SIG-M5 treated with dmso at 0.1 percent for 504 hours (cell line): ENCODE measurements at regions not wholly inside any gene's neighbourhood (a gene's known extent, or its start where the extent isn't known, plus 50 kb on each side); places are given as distances from the start of the nearest gene placed in this dataset.
"Not testable (repeated sequence)": the region's sequence is repeated elsewhere in the genome, so short reads cannot be mapped to it uniquely, and the experiment has no call there.

ENCODE experiments used
- DNase-seq: peaks from one replicate; lab custom pipeline; 2025; ENCODE audit not compliant: unreplicated experiment; lab: John Stamatoyannopoulos, UW

DNA sequence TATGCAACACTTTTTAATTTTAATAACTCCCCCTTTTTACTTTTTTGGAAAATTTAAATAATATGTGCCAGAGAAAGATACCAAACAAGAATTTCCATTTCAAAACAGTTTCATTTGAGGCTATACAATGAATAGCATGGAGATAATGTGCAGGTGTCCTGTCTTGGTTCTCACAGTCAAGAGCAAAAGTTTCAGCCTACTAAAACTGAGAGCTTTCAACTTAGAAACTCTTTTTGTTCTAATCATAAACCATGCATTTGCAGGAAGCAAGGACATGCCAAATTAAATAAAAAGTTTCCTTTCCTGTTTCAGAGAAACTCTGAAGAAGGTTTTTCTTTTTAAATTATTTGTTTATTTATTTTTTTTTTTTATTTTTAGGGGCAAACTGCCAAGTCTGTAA is 1165.6 kb upstream of the SEMA6A start:
- DNase-seq, result no peak

DNA sequence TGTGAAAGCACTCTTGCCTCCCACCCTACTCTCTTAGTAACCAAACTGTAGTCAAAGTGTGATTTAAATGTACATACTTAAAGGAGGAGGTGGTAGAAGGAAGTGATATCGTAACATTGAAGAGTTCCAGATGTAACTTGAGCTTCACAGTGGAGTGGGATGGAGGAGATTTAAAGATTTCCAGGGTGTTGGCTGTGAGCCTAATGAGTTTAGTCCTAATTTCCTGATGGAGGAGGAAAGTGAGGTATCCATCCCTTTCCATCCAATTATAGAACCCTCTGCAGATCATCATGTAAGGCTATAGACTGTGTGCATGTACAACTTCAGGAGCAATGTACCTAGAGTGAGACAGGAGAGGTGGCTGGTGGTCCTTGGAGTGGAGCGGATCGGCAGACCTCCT is 1163.9 kb upstream of the SEMA6A start:
- DNase-seq, result no peak

DNA sequence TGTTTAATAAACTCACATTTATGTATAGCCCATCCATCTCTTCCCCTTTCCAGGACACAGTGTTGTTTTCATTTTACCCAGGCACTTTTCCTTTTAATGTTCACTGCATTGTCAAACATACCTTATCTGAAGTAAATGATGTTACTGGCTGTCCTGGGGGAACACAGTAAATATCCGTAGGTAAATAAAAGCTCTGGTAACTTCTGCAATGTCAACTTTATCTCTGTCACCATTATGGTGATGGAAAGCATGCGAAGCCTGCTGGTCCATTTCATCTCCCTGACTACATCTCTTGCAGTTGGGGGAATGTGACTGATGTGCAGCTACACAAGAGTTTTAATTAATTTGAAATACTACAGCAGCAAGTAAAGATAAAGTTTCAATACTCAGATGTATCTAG is 1162.1 kb upstream of the SEMA6A start:
- DNase-seq, result no peak

DNA sequence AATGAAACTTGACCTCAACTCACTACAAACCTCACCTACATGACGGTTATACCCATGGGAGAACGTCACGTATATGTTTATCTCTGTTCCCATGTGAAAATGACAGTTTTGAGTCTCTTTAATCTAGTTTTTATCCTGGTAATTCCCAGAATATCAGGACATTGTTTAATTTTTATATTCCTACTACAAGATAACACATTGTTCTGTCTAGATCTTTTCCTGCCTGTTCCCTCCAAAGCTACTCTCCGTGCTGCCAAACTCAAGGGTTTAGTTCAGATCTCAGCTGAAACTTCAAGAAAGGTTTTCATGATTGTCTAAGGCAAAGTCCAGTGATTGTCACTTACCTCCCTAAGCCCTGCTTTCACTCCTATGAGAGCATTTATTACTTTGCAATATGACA is 1159.4 kb upstream of the SEMA6A start:
- DNase-seq, result no peak

DNA sequence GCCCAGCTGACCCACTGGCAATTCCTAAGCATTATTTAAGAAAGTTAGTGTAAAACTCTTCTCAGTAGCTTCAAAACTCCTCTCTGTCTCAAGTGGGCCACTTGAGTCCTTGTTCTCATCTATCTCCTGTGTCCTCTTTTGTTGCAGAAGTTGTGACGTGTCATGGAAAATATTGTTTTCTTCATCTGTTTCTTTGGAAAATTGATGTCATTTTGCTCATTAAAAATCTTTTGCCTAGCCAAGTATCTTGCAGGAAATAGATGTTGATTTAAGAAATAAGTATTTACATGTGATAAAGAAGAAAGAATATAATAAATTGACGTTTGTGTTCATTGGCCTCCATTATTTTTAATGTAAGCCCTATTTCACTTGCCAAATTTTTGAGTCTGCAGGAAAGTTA is 1158.4 kb upstream of the SEMA6A start:
- no peak for DNase-seq

DNA sequence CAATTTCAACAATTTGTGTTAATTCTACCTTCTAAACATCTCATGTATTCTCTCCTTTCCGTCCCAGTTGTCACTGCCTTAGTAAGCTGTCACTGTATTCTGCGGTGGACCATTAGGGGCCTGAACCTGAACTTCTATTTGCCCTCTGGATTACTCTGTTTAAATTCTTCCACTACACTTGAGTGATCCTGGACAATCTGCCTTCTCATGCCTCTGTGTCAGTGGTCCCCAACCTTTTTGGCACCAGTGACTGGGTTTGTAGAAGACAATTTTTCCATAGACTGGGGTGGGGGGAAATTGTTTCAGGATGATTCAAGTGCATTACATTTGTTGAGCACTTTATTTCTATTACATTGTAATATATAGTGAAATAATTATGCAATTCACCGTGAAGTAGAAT is 1157.6 kb upstream of the SEMA6A start:
- no peak for DNase-seq

DNA sequence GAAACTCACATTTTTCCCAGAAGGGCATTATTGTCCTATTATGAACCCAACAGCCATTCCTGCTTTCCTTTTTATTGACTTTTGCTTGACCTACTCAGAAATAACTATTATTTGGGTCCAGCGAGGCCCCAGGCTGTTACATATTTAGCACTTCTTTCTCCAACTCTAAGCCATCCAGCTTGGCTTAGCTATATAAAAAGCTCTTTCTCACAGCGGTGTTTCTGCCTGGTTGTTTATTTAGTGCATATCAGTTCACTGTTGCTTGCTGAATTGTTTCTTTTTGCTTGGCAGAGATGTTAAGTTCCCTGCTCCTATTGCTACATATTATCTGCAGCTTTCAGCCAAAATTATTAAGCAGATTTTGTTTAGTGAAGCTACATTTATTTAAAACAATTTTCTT is 1156.8 kb upstream of the SEMA6A start:
- no peak for DNase-seq

DNA sequence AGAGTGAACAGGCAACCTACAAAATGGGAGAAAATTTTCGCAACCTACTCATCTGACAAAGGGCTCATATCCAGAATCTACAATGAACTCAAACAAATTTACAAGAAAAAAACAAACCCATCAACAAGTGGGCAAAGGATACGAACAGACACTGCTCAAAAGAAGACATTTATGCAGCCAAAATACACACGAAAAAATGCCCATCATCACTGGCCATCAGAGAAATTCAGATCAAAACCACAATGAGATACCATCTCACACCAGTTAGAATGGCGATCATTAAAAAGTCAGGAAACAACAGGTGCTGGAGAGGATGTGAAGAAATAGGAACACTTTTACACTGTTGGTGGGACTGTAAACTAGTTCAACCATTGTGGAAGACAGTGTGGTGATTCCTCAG is 1146.2 kb upstream of the SEMA6A start:
- not testable (repeated sequence) for DNase-seq

DNA sequence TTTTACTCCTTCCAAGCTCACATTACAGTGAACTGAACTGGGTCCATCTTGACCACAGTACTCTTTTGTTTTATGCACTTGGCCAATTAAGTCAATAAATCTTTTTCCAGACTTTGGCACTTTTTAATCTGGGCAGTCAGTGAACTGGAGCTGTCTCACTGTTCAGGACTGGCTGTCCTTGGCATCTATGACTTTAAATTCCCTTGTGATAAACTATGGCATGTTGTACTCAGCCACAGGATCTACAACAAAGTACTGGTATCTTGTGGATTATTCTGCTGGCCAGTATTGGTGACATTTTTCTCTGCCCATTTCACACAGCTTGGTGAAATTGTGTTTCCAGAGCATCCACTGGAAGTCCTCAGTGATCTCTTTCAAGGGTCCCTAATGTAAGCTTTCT is 1144.8 kb upstream of the SEMA6A start:
- DNase-seq, result no peak

DNA sequence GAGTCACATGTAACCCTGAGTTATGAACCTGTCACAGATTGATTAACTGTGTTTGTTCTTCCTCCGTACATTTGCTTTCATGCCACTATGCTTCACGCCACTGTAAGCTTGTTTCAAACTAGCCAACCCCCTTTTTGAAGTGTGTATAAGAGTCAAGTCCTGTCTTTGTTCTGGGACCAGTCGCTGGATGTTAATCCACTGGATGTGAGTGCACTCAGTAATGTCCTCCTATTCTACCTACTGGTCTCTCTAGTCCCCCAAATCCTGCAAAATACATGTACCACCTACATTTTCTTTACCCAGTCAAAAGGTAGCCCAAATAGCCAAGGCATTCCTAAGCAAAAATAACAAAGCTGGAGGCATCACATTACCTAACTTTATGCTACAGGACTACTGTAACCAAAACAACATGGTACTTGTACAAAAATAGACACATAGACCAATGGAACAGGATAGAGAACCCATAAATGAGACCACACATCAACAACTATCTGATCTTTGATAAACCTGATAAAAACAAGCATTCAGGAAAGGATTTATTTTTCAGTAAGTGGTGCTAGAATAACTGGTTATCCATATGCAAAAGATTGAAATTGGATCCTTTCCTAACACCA is 1139.1 kb upstream of the SEMA6A start:
- DNase-seq, result no peak

DNA sequence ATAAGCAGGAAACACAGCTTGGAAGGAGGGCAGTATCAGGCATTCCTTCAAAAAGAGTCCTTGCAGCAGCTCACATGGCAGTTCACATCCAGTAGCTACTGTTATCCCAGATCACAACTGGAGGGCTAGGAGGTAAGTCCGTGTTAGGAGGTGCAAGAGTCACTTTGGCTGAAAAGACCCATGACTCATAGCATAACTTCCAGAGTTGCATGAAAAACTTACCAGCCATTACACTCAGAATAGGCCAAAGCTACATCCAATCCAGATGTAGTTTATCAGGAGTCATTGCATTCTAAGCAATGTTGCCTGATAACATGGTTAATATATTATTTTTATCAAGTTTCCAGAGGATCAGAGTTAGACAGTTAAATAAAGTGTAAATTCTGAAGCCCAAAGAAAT is 1126.4 kb upstream of the SEMA6A start:
- DNase-seq, result no peak

DNA sequence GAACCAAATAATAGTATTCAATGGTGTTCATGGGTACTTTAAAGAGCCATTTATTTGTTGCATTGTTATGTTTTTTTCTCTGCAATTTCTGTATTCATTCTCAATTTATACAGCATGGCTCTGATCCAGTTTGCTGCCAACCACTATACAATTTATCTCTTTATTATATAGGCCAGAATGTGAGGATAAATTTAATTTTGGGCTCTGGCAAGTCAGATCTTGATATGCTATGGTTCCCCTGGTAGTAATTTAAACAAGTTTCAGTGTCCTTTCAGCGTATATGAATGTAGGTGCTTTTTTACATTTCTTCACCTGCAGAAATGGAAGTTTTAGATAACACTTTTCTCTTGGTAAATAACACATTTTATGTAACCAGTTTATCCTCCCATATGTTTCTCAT is 1118.0 kb upstream of the SEMA6A start:
- no peak for DNase-seq

DNA sequence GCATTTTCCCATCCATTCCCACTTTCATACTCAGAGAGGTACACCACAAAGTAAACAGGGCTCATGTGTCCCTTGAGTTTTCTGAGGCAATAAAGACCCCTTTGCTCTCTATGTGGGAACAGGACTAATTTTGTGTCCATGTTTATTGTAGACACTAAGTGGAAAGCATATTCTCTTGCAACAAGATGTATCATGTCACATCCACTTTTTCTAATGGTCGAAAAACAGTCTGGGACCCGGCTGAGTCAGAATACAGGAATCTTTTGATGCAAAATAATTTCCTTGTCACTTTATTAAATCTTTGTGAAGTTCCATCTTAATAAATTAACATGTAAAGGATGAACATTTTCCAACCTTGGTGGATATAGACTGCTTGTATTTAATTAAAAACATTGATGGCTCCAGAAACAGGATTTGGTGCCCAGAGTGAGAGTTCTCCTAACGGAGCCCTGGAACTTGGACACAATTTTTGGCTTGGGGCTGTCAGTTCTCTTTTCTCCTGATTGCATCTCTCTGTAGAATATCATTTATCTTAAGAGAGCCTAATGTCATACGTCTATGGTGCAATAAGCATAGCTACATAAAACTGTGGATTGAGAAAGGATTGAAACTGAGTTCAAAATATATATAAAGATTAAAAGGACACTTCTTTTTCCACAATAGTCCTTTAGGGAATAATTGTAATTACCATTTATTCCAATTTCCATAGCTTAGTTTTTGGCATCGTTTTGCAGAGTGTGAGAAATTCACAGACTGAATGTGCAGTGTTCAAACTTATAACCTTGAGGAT is 1116.7 kb upstream of the SEMA6A start:
- no peak for DNase-seq

DNA sequence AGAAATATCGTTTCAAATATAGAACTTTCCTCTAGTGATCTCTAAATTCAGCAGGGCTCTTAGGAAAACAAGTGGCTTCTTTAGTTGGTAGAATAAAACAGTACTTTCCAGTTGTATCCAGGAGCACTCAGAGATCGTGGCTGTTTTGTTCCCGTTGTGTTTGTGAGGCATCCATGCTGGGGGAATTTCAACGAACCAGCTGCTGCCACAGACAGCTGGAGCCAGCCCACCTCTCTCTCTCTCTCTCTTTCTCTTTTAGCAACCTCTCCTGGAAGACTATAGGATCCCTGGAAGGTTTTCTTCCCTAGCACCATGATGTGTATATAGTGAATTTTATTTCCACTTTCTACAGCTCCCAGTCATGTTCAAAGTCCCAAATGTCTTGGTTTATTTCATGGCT is 1116.0 kb upstream of the SEMA6A start:
- DNase-seq, result no peak

DNA sequence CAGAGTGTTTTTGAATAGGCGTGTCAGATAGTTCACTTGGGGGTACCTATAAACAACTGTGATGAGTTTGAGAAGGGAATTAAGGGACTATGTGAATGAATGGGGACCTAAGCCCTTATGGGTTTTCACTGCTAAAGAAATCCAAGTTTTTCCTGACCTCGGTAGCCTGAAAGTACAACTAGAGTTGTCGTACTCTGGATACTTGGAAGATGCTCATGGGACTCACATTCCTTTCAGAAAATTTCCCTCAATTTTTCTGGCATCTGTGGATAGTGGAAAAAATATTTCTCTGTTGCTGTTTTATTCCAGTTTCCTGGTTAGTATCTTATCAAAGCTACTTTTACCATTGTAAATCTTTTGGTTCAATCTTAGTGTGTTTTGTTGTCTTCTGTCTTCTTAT is 1112.3 kb upstream of the SEMA6A start:
- DNase-seq, result no peak

DNA sequence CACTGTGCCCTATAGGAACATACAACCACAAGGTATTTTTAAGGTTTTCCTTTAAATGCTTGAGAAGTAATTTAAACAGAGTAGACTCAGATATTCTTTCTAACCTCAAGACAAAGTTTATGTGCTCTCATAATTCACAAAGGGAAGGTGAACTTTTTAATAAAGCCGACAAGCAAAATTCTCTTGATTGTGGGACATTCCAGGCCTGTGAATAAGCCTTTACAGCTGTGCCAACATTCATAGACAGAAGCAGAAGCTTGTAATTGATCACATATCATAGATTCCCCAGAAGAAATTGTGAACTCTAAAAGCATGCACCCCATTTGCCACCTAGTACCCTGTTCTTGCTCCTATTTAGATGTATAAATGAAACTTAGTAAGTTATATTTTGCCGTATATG is 1107.8 kb upstream of the SEMA6A start:
- no peak for DNase-seq

DNA sequence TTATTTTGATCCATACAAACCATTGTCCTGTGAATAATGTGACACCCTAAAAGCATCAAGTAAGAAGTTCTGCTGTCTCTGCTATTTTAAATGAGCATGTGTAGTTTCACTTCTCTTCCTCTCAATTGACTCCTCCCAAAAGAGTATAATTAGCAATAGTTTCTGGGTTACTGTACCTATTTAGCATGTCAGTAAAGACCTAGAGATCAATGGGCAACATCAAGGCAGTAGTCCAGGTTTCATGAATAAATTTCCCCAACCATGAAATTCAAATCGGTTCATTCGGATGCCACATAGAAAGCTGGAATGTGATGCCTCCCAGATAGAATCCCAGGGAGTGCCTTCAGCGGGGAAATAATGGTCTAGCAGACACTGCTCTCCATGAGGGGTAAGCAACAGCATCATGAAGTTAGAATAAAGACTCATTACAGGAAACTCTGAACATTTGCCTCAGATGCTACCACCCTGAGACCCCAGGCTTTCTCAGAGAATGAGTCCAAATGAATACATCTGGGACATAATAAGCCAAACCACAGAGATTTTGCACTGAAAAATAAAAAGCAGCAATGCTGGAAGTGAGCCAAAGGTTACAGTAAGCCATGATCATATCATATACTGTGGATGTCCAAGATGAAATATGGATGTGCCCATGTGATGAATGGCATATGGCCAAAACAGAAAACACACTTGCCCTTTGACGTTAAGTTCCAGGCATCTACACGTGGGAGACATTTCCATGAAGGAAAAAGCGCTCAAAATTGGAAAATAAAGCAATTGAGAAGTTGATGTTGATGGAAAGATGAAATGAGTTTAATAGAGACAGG is 1107.0 kb upstream of the SEMA6A start:
- DNase-seq, result no peak

DNA sequence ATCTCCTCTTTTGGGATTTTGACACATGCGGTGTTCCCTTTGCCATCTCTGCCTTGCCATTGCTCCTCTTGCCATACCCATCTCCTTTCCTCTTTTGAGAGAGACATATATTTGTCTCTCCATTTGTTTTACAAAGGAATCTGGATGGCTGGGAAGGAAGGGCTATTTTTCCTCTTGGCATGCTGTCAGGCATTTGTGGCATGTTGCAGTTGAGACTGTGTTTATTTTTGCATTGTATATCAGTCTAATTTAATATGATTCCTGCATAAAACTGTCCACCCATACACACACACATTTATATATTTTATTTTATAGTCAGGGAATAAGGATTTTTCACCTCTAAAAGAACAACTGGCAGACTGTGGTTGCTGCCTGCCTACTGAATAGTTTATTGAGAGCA is 1105.8 kb upstream of the SEMA6A start:
- no peak for DNase-seq

DNA sequence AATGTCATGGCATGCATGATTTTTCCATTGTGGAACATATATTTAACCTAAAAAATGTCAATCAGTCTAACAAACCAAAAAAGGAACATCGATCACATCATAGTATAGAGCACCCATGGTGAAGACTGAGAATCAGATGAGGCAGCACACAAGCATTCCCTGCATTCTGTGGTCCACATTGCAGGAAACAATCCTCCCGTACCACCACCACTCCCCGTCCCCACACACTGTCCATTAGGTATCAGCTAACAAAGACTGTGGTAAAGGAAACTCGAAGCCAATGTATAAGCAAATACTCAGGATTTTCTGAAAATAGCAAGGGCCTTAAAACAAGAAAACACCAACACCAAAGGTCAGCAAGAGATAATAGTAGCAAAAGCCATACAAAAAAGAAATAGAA is 1104.4 kb upstream of the SEMA6A start:
- no peak for DNase-seq

DNA sequence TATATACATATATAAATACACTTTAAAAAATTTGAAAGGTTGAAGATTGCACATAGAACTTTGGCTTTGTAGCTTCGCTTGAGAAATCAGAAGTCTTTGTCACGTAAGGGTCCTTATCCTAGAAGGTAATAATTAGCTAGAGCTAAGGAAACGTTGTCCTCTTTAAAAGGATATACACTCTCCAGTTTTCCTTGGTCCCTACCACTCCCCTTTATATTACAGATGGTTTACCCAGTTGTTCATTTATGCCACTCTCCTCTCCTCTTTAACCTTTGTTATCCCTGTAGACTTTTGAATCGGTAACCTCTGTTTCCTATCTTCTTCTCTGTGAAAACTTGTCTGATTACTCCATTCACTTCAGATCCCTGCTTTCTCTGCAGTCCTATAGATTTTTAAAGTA is 1101.0 kb upstream of the SEMA6A start:
- DNase-seq, result no peak

DNA sequence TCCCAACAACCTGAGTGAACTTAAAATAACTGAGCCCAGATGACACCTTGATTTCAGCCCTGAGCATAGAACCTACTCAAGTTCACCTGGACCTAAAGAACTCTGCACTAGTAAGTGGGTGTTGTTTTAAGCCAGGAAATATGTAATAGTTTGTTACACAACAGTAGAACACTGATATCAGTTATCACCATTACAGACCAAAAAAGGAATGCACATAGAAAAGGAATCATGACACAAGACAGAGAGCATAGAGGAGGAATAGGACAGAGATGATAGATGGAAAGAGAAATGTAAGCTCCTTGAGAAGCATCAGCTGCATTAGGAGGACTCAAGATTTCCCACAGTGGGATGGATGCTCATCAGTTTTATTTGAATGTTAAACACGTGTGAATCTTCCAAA is 1096.9 kb upstream of the SEMA6A start:
- no peak for DNase-seq

DNA sequence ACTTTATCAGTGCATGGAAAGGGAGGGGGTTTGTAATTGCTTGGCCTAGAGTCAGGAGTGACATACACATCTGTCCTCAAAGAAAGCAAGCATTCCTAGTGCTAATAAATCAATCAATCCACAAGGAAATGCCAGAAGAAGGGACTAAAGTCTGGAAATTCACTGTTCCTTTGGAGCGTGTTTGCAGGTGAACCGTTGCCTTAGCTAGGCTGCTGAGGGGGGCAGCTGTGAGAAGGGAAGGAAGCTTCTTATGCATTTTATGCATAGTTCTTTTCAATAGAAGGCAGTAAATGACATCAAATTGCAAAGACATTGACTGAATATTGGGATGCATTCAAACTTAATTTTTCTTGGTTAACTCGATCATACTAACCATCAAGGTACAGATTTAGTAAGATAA is 1092.5 kb upstream of the SEMA6A start:
- no peak for DNase-seq
